HL-60 (cell line): ENCODE measurements at regions not wholly inside any gene's neighbourhood (a gene's known extent, or its start where the extent isn't known, plus 50 kb on each side); places are given as distances from the start of the nearest gene placed in this dataset.

Experiments used
- DNase-seq, 2 experiments: peaks; one replicate each; pipeline ENCODE4 v3.0.0-alpha.2; 2010 to 2020; ENCODE audit warnings: low read depth in 1 of 2, low spot score in 1 of 2
- H3K27ac ChIP-seq: fragments of 250-450 bp; sonication (Bioruptor Pico); replicated peaks from 2 replicates; pipeline ENCODE4 v1.5.1; 2020; ENCODE audit warnings: mild to moderate bottlenecking, moderate library complexity
- H3K27me3 ChIP-seq: fragments of 250-450 bp; sonication (Bioruptor Pico); 2 replicates; pipeline ENCODE4 v1.5.1; 2021; ENCODE audit warnings: mild to moderate bottlenecking, moderate library complexity; ENCODE audit not compliant: insufficient read depth, poor library complexity, severe bottlenecking
- H3K4me3 ChIP-seq: replicated peaks from 2 replicates; pipeline ENCODE4 v1.5.1; 2011; ENCODE audit warnings: mild to moderate bottlenecking, control low read depth, low read length; ENCODE audit not compliant: insufficient read depth
- GABPA ChIP-seq: IDR thresholded peaks from 2 replicates; pipeline ENCODE4 v1.6.1; 2012; ENCODE audit warnings: low read depth
- POLR2AphosphoS5 ChIP-seq: IDR thresholded peaks from 2 replicates; pipeline ENCODE4 v1.6.1; 2012; ENCODE audit warnings: low read depth
- REST ChIP-seq: IDR thresholded peaks from 2 replicates; pipeline ENCODE4 v1.6.1; 2012; ENCODE audit warnings: low read depth; ENCODE audit not compliant: insufficient replicate concordance
- SPI1 ChIP-seq: IDR thresholded peaks from 2 replicates; pipeline ENCODE4 v1.6.1; 2012; ENCODE audit warnings: low read depth, mild to moderate bottlenecking, borderline replicate concordance
- TF ChIP-seq, protein P1 (sequence below): IDR thresholded peaks from one replicate; pipeline ENCODE4 v1.5.1; 2011; ENCODE audit warnings: low read length, control low read depth, inconsistent platforms; ENCODE audit not compliant: insufficient read depth

- no peaks in the 10 kb centered on the region for H3K27me3 ChIP-seq
- TF ChIP-seq, protein P1, sequence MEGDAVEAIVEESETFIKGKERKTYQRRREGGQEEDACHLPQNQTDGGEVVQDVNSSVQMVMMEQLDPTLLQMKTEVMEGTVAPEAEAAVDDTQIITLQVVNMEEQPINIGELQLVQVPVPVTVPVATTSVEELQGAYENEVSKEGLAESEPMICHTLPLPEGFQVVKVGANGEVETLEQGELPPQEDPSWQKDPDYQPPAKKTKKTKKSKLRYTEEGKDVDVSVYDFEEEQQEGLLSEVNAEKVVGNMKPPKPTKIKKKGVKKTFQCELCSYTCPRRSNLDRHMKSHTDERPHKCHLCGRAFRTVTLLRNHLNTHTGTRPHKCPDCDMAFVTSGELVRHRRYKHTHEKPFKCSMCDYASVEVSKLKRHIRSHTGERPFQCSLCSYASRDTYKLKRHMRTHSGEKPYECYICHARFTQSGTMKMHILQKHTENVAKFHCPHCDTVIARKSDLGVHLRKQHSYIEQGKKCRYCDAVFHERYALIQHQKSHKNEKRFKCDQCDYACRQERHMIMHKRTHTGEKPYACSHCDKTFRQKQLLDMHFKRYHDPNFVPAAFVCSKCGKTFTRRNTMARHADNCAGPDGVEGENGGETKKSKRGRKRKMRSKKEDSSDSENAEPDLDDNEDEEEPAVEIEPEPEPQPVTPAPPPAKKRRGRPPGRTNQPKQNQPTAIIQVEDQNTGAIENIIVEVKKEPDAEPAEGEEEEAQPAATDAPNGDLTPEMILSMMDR, result no peak
- TF ChIP-seq POLR2AphosphoS5 (no peak), REST (no peak), GABPA (no peak), SPI1 (no peak)
- no peak overlapping the region for H3K27ac ChIP-seq
- no peak for DNase-seq
- no peak overlapping the region for H3K4me3 ChIP-seq
Observed at GRCh38 chr5:100644776-100645175, 109.6 kb downstream of the FAM174A start.

- H3K27ac ChIP-seq, result no peak overlapping the region
- DNase-seq, result no peak
- H3K27me3 ChIP-seq, result no peaks in the 10 kb centered on the region
- TF ChIP-seq, protein P1, result no peak
- TF ChIP-seq POLR2AphosphoS5, result no peak
- no peak for TF ChIP-seq REST
- no peak for TF ChIP-seq GABPA
- TF ChIP-seq SPI1, result no peak
- H3K4me3 ChIP-seq, result no peak overlapping the region
Observed at GRCh38 chr5:100646011-100646410, 110.8 kb downstream of the FAM174A start.

GRCh38 chr5:100646691-100647090 lies 111.5 kb downstream of the FAM174A start:
- H3K4me3 ChIP-seq, result no peak overlapping the region
- no peak for TF ChIP-seq REST
- TF ChIP-seq, protein P1, result no peak
- TF ChIP-seq SPI1, result no peak
- TF ChIP-seq GABPA, result no peak
- no peak for TF ChIP-seq POLR2AphosphoS5
- no peak for DNase-seq
- no peaks in the 10 kb centered on the region for H3K27me3 ChIP-seq
- H3K27ac ChIP-seq, result no peak overlapping the region
